ENCODE measurements at regions not wholly inside any gene's neighbourhood (a gene's known extent, or its start where the extent isn't known, plus 50 kb on each side); places are given as distances from the start of the nearest gene placed in this dataset.

- peaks cover 3 to 5% of the 10 kb centered on the region in 2 donors for H3K4me1 ChIP-seq (ENCODE audit: control insufficient read depth in 2 of 2, insufficient read depth in 2 of 2, low read length in 1 of 2)
- 91 to 92% methylated on average over 10 of the region's 10 CpGs for WGBS, 2 donors
- H3K9me3 ChIP-seq (ENCODE audit: control insufficient read depth in 2 of 2, insufficient read depth in 1 of 2, low read depth in 1 of 2, low read length in 1 of 2) = peaks cover 3 to 8% of the 10 kb centered on the region in 2 donors
- no peak overlapping the region for H3K27ac ChIP-seq (ENCODE audit: low read depth in 2 of 2, low read length in 1 of 2)
- no peaks in the 10 kb centered on the region for H3K27me3 ChIP-seq (ENCODE audit: control insufficient read depth in 1 of 2, insufficient read depth in 2 of 2, low read length in 2 of 2)
- H3K36me3 ChIP-seq (ENCODE audit: control insufficient read depth in 2 of 2, insufficient read depth in 2 of 2, low read length in 1 of 2) = no peaks in the 10 kb centered on the region
- H3K4me3 ChIP-seq (ENCODE audit: low read depth in 1 of 2, low read length in 2 of 2) = no peak overlapping the region
Measured at GRCh38 chr7:157080111-157080730, 58.5 kb upstream of the UBE3C start.

DNA sequence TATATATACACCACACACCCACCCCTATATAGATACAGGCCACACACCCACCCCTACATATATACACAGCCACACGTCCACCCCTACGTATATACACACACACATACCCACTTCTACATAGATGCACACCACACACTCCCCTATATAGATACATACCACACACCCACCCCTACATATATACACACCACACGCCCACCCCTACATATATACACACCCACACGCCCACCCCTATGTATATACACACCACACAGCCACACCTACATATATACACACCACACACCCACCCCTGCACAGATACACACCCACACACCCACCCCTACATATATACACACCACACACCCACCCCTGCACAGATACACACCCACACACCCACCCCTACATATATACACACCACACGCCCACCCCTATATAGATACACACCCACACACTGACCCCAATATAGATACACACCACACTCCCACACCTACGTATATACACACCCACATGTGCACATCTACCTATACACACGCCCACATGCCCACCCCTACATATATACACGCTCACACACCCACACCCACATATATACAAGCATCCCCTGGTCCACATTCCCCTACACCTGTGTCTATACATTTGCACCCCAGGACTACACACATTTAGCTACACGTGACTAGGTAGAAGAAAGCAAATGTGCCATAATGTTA, 52.1 kb upstream of the UBE3C start:
- Histone ChIP-seq H3K4me3 (ENCODE audit: low read depth in 1 of 2, low read length in 2 of 2) (no peak overlapping the region), H3K4me1 (ENCODE audit: control insufficient read depth in 2 of 2, insufficient read depth in 2 of 2, low read length in 1 of 2) (no peaks in the 10 kb centered on the region), H3K27me3 (ENCODE audit: control insufficient read depth in 1 of 2, insufficient read depth in 2 of 2, low read length in 2 of 2) (no peaks in the 10 kb centered on the region), H3K27ac (ENCODE audit: low read depth in 2 of 2, low read length in 1 of 2) (no peak overlapping the region), H3K9me3 (ENCODE audit: control insufficient read depth in 2 of 2, insufficient read depth in 1 of 2, low read depth in 1 of 2, low read length in 1 of 2) (peaks cover 2 to 8% of the 10 kb centered on the region in 2 donors), H3K36me3 (ENCODE audit: control insufficient read depth in 2 of 2, insufficient read depth in 2 of 2, low read length in 1 of 2) (no peaks in the 10 kb centered on the region)
- WGBS, 2 donors = 77 to 81% methylated on average over 9 of the region's 9 CpGs

GRCh38 chr7:157087646-157088045, 51.1 kb upstream of the UBE3C start:
- Histone ChIP-seq H3K27me3 (ENCODE audit: control insufficient read depth in 1 of 2, insufficient read depth in 2 of 2, low read length in 2 of 2) (no peaks in the 10 kb centered on the region), H3K36me3 (ENCODE audit: control insufficient read depth in 2 of 2, insufficient read depth in 2 of 2, low read length in 1 of 2) (no peaks in the 10 kb centered on the region), H3K4me3 (ENCODE audit: low read depth in 1 of 2, low read length in 2 of 2) (no peak overlapping the region), H3K9me3 (ENCODE audit: control insufficient read depth in 2 of 2, insufficient read depth in 1 of 2, low read depth in 1 of 2, low read length in 1 of 2) (peaks cover 2 to 8% of the 10 kb centered on the region in 2 donors), H3K27ac (ENCODE audit: low read depth in 2 of 2, low read length in 1 of 2) (no peak overlapping the region), H3K4me1 (ENCODE audit: control insufficient read depth in 2 of 2, insufficient read depth in 2 of 2, low read length in 1 of 2) (no peaks in the 10 kb centered on the region)
- 89 to 92% methylated on average over 24 of the region's 24 CpGs for WGBS, 2 donors

GRCh38 chr7:157088136-157088535, 50.6 kb upstream of the UBE3C start:
- no peaks in the 10 kb centered on the region for H3K27me3 ChIP-seq (ENCODE audit: control insufficient read depth in 1 of 2, insufficient read depth in 2 of 2, low read length in 2 of 2)
- 85 to 87% methylated on average over 11 of the region's 11 CpGs for WGBS, 2 donors
- no peak overlapping the region for H3K4me3 ChIP-seq (ENCODE audit: low read depth in 1 of 2, low read length in 2 of 2)
- H3K27ac ChIP-seq (ENCODE audit: low read depth in 2 of 2, low read length in 1 of 2) = no peak overlapping the region
- H3K4me1 ChIP-seq (ENCODE audit: control insufficient read depth in 2 of 2, insufficient read depth in 2 of 2, low read length in 1 of 2) = no peaks in the 10 kb centered on the region
- H3K9me3 ChIP-seq (ENCODE audit: control insufficient read depth in 2 of 2, insufficient read depth in 1 of 2, low read depth in 1 of 2, low read length in 1 of 2) = peaks cover 2 to 12% of the 10 kb centered on the region in 2 donors
- no peaks in the 10 kb centered on the region for H3K36me3 ChIP-seq (ENCODE audit: control insufficient read depth in 2 of 2, insufficient read depth in 2 of 2, low read length in 1 of 2)
